HL-60/S4 treated with retinoic acid at 250 ng/mL for 4 days and 3 days (cell line): ENCODE measurements at regions not wholly inside any gene's neighbourhood (a gene's known extent, or its start where the extent isn't known, plus 50 kb on each side); places are given as distances from the start of the nearest gene placed in this dataset.

Source experiments
- in situ Hi-C: fragments of 300-500 bp; cut with MboI; formaldehyde crosslinking; loops from 2 replicates; pipeline ENCODE4 v1.7.0; 2022; ENCODE audit warnings: low sequenced_read_pairs

DNA sequence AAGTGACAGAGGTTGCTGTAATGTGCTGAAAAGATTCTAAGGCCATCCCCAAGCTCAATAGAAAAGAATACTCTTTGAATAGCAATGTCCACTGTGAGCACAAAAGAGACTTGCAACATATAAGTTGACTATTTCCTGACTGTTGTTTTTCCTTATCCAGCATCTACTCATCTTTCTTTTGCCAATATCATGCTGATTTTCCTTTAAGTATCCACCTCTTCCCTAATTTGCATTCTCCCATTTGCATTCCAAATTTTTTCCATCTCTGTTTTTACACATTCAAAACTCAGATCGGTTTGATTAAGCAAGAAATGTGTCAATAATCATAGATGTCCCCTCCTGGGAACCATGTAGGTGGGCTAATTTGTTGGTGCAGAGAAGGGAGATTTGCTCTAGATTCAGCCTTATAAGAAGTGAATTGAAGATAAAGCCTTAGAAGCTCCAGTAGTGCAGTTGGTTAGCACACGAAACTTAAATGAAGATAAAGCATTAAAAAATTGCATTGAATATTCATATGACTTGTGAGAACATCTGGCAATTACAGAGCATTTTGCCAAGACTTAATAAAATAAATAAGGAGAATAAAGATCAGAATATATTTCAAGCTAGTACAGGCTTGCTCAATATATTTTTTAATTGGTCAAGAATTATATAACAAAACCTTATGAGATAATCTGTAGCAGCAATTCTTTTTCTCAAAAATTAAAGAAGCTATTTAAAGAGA is 267.6 kb downstream of the TMEM167A start:
- in situ Hi-C loops: no loop called here

DNA sequence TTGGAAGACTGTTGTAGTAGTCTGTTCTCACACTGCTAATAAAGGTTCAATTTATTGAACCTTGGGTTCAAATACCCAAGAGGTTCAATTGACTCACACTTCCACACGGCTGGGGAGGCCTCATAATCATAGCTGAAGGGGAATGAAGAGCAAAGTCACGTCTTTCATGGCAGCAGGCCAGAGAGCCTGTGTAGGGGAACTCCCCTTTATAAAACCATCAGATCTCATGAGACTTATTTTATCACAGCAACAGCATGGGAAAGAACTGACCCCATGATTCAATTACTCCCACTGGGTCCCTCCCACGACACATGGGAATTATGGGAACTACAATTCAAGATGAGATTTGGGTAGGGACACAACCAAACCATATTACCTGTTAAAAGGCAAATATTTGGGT is 268.2 kb downstream of the TMEM167A start:
- in situ Hi-C loops: no loop called here

DNA sequence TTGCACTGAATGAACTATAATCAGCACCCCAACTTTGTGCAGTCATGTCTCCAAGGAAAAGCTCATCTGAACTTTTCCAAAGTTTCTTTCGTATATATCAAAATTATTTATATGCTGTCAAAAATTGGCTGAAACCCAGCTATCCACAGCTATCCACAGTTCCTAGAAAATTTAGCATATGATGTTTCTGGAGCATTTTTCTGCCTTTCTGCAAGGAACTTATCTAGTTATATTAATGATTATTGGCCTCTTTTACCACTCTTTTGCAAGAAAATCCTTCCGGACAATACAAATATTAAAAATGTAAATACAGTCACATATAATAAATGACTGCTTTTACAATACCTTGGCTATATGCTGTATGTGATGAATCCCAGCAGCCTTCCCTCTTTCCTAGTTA is 270.2 kb downstream of the TMEM167A start:
- in situ Hi-C loops: no loop called here

DNA sequence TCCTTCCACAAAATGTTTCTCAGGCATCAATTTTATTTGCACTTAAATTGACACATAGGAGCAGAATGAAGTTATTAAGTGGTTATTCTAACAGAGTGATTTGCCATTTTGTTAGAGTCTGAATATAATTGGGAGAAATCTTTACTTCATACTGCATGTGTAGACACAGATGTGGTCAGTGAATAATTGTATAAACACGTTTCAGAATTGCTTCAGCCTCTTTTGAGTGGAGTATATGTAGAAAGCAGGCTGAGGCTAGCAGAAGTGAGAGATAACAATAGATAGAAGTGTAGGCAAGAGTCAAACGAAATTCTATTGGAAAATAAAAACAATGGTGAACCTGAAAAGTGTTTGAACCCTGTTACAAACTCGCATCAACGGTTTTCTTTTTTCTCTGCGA is 270.7 kb downstream of the TMEM167A start:
- in situ Hi-C loops: no loop called here

DNA sequence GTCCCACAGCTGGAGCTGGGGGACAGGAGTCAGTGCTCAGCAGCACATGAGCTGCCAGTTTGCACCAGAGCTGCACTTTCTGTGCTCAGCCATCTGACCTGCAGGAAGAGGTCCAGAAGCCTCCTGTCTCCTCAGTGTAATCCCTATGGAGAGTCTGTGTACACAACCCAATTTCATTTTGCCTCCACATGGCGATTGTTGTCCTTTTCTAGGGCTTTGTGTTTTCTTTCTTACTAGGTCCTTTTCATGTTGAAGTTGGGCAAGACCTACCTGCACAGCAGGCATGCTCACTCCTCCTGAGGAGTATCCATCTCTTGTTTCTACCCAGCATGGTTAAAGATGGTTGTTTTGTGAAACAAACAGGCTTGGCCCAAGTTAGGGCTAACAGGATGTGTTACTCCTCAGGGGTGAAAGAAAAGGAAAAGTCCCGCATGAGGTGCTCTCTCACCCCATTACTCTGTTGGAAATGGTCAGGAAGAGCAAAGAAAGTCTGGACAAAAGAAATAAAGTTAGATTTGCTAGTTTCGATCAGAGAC is 273.0 kb downstream of the TMEM167A start:
- in situ Hi-C loops: no loop called here

DNA sequence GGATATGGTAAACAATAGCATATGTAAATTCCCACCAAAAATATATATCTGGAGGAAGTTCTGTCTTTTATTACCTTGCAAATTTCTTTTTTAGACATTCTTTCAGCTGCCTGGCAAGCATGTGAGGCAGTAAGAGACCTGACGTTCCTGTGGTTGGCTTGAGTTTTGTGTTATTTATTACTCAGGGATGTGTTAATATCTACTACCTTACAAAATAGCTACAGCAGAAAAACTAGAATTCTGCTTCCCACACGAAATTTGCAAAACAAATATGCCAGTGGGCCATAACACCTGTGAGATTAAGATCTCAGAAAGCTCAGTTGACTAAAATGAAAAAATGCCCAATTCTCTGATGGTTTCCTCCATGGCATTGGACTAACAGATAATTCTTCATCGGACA is 274.2 kb downstream of the TMEM167A start:
- in situ Hi-C loops: no loop called here

DNA sequence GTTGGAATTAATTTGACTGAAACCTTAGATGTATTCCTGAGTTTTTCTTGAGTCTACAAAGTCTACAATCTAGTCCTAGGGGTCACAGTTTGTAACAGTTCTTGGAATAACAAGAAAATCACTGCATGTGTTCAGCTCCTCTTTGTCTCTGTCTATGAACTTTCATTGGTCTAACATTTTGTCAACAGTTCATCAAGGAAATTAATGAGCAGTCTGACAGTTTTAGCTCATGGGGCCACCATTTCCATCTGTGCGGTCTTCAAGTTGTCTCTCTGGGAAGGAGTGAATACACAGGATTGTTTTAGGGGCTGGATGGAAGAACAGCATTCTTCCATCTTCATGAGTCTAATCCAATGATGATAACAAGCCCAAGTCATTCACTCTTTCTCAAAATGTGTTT is 276.4 kb downstream of the TMEM167A start:
- in situ Hi-C loops: no loop called here

DNA sequence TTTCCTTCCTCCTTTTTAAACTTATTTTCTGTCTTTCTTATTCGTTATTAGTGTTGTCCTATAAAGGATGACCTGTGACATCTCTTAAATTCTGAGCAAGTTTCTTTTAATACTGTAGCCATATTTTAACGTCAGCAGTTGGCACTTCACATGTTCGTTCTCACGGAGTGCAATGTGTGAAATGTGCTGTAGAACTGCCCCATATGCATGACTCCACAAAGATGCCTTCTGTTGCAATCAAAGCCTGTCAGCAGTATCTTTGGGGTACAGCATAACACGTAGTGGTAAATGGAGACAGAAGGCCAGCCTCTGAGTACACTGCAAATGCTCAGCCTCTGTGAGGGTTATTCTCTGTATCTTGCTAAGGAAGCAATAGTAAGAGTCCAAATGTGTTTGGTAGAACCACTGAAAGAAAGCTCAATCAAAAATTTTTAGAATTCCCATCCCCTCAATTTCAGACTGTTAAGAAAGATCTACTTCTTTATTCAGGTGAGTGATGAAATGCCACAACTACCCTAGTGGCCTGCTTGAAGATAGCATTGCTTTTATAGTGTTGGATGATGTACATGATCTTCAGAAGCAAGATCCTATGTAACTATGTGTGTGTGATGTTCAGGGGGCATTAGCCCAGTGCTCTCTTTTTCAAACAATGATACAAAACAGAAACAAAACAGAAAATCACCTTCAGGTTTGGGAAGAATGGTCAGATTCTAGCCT is 277.7 kb downstream of the TMEM167A start:
- in situ Hi-C loops: no loop called here

DNA sequence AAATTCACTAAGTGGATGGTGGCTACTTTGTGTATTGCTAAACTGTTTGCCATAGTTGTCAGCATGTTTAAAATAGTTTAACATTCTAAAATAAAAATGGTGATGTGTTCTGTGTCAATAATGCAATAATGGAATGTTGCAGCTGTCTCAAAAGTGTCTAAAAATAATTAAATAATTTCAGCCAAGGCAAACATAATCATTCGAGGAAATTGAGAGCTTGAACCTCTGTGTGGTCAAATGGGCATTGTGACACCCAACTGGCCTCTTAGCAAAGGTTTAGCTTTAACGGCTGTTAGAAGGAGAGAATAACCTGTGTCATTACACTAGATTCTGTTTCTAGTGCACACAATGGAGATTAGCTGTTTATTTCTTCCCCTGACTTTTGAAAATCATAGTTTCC is 278.5 kb downstream of the TMEM167A start:
- in situ Hi-C loops: no loop called here

DNA sequence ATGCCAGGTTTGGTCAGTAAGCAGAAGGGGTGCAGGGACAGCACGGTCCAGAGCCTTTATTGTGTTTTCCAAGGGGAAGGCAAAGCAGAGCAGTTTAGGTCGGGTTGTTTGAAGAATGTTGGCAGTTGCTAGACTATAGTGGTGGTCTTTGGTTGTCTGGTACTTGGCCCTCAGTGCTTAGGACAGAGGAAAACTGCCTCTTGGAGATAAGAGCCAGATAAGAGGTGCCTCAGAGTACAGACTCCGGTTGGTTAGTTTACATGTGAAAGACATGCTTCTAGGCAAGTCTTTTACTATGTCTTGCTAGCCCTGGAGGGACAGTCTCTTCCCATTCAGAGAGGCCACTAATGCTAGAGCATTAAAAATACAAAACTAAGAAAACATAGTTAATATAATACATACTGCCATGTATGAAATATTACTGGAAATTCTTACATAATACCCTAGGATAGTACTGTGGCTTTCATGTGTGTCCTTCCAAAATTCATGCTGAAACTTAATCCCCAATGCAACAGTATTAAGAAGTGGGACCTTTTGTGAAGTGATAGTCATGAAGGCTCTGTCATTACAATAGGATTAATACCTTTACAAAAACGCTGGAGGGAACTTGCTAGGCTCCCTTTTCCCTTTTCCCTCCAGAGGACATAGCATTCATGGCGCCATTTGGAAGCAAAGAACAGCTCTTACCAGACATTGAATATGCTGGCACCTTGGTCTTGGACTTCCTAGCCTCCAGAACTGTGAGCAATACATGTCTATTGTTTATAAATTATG is 280.4 kb downstream of the TMEM167A start:
- in situ Hi-C loops: no loop called here

DNA sequence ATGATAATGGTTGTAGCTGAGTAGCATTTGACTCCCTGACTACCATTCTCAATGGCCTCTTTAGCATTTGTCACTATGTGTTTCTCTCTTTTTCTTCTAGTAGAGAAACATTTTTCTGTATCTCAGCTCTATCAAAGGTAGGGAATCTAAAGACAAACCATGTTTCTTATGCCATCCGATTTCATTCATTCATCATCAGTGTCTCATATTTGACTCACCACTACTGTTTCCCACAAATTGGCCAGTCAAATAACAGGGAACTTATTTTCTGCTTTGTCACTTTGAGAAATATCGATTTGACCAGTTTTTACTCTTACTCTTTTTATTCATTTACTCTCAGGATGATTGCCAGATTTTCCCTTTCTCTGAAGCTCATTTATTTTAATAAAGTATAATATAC is 282.3 kb downstream of the TMEM167A start:
- in situ Hi-C loops: no loop called here

DNA sequence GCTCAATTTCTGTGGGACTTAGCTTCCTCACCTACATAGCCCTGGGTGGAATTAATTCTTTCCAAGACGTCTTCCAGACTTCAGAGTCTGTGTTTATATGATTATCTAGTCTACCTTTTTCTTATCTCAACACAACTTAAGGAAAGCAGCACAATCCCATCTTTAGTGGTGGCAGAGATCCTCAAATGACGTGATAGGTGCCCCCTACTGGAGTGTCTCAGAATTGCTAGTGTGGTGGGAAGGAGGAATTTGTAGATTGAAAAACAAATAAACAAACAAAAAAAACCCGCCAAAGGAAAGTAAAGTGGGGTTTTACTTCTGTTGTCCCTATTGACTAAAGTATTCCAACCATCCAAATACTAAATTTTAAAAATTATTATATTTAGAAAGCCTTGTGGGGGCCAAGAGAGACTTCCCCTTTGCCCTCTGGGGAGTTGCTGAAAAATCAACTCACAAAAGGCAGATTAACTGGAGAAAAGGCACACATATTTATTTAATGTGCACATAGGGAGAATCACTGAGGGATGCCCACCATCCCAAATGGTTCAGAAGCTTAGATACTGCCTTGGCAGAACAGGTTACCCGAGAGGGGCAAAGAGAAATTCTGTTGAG is 283.3 kb downstream of the TMEM167A start:
- in situ Hi-C loops: no loop called here

DNA sequence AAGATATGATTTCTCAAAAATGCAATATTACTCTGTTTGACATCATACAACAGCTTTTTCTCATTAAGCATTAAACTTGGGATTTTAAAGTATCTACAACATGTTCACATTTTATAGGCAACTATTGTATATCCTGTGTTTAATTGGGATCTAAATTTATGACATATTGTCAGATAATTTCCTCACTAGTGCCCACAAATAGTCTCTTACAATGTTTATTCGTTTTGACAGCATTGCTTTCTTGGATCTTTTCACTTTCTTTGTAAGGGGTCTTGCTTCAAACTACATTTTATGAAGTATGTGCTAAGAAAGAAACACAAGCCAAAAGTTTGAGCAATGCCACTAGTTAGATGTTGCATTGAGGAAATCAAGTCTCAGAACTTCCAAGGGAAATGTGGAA is 285.1 kb downstream of the TMEM167A start:
- in situ Hi-C loops: no loop called here

DNA sequence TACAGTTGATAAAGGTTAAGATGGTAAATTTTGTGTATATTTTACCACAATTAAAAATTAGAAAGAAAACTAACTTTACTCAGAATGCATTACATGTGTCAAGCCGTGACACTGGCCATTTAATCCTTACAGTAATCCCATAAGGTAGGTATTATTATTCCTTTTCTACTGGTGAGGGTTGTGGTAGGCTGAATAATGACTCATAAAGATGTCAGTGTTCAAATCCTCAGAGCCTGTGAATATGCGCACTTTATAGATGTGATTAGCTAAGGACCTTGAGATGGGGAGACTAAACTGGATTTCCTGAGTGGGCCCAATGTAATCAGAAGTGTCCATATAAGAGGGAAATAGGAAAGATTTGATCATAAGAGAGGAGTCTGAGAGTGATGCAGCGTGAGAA is 288.1 kb downstream of the TMEM167A start:
- in situ Hi-C loops: no loop called here

DNA sequence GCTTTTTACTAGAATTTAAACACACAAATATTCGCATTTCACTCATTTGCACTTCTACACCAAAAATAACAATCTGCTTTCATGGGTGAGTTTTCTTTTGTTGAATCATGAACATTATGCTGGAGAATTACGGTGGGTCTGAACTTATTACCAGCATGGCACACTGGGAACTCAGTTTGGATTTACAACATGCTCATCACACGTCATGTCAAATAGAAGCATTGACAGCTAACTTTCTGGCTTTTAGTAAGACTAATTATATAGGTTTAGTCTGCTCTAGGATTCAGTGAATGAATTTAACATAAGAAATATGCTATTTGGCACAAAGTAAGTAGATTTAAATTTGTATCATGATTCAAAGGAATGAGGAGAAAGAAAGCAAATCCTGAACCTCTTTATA is 290.4 kb downstream of the TMEM167A start:
- in situ Hi-C loops: no loop called here

DNA sequence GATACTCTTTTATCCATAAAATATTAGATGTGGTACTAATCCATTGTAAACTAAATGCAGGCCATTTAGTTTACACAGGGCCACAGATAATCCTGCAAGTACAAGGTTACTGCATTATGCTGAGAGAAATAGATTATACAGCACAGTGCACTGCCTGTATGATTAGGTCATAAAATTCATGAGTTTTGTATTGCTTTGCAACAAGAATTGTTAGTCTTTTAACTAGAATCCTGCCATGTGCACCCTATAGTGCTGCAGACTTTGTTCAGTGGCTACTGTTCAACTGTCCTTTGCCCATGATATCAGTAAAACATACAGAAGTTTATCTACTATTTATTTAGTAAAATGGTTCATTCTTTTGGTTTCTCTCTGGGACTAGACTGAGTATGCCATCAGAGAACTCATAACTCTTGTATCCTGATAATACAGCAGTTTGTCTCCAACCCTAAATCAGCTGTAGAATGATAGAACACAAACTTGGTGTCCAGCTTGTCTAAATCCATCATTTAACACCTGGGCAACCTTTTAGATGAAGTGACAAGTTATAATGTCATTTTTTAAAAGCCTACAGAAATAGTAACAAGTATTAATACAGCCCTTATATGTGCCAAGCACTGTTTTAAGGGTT is 291.2 kb downstream of the TMEM167A start:
- in situ Hi-C loops: no loop called here

DNA sequence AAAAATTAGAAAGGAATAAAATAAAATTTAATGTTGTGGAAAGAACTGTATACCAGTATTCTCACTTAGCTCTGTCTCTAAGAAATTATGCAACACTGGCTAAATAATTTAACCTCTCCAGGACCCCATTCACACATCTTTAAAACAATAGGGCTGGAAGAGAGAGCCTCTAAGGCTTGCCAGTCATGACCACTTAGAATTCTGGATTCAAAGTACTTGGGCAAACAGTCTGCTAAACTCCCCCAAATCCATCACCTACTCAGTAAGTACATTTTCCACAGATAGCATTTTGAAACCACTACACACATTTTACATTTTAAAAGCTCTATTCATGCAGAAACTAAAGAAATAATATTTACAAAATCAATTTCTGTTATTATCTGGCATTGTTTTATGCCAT is 291.7 kb downstream of the TMEM167A start:
- in situ Hi-C loops: no loop called here

DNA sequence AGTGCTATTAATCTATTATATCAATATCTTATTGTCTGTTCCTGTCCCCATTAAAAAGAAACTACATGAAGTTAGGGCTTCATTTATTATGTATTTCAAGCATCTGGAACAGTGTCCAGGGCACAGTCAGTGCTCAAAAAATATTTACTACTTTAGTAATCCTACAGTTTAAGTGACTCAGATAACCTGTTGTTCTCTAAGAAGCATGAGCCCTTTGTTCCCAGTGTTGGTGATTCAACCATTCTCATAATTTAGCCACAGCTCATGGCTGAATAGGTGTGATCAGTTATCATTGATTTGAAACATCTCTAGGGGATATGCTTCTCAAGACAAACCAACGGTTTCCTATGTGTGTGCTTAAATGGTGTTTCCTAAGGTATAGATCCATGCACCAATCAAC is 292.7 kb downstream of the TMEM167A start:
- in situ Hi-C loops: no loop called here

DNA sequence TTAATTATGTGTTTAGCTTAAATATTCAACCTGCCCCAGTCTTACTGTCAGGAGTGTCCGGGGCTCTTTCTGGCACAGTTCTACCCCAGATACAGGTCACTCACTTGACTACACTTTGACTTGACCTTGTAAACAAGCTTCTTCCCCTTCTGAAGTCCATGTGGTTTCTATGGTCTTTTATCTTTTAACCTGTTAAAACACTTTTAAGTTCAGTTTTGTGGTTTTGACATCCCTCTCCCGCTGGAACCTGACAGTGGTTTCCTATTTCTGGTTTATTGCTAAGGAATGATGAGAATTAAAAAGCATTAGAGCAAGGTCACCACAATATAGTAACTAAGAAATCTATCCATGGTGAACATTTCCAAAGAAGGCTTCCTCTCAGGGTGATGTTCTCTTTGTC is 300.1 kb downstream of the TMEM167A start:
- in situ Hi-C loops: no loop called here

DNA sequence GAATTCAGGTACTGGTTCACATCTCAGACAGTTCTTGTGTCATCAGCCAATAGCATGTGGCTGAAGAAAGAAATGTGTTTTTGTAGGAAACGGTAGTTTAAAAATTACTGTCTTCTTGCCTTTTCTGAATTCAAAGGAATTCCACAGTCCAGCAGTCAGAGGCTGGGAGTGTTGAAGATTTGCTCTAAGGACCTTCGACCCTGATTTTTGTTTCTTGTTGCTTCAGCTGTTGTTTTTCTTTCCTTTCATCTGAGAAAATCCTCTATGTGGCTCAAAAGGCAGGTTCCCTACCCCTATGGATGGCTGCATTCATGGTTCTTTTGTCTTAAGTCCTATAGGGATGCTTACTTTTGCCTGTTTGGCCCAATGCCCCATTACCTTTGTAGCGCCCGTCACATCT is 304.9 kb downstream of the TMEM167A start:
- in situ Hi-C loops: no loop called here

DNA sequence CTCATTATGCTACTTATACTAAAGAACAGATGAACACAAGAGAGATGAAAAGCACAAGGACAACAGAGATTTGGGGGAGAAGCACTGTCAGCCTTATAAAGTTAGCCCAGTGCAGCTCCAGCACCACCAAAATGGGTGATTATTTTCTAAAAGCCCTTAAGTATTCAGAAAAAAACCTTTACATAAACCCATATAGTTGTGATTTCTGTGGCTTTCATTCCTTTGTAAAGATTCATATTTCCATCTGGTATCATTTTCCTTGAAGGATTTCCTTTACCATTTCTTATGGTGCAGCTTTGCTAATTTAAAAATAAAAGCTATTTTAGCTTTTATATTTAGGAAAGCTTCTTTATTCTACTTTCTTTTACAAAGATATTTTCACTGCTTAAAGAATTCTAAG is 311.0 kb downstream of the TMEM167A start:
- in situ Hi-C loops: no loop called here
